A673 (cell line): ENCODE measurements at regions not wholly inside any gene's neighbourhood (a gene's known extent, or its start where the extent isn't known, plus 50 kb on each side); places are given as distances from the start of the nearest gene placed in this dataset.
"Not testable (repeated sequence)": the region's sequence is repeated elsewhere in the genome, so short reads cannot be mapped to it uniquely, and the experiment has no call there.

Source experiments
- EZH2 ChIP-seq: fragments of 200-600 bp; sonication (generic); IDR thresholded peaks from 2 replicates; pipeline ENCODE4 v1.6.1; 2017; ENCODE audit warnings: borderline replicate concordance, low read depth, mild to moderate bottlenecking, mixed read lengths, antibody characterized with exemption, low read length; ENCODE audit not compliant: poor library complexity, severe bottlenecking
- TF ChIP-seq, protein P1 (sequence below): fragments of 300-800, 200-600 bp; sonication (generic); conservative IDR thresholded peaks from 2 replicates; pipeline ENCODE4 v1.5.1; 2017; ENCODE audit warnings: low read depth, mild to moderate bottlenecking, antibody characterized with exemption, low read length, moderate library complexity, mixed read lengths

DNA sequence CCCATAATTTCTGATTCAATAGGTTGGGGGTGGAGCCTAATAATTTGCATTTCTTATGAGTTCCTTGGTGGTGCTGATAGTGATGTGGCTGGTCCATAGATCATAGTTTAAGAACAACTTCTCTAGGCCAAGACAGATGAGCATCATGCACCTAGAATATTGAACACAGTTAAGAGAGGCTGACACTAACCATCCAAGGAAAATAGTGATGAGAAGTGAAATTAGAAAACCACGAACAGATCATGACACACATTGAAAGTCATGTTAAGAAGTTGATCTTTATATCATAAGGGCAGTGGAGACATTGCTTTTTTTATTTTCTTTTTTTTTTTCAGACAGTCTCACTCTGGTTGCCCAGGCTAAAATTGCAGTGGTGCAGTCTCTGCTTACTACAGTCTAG is 205.8 kb downstream of the UBE2NL start:
- TF ChIP-seq, protein P1, sequence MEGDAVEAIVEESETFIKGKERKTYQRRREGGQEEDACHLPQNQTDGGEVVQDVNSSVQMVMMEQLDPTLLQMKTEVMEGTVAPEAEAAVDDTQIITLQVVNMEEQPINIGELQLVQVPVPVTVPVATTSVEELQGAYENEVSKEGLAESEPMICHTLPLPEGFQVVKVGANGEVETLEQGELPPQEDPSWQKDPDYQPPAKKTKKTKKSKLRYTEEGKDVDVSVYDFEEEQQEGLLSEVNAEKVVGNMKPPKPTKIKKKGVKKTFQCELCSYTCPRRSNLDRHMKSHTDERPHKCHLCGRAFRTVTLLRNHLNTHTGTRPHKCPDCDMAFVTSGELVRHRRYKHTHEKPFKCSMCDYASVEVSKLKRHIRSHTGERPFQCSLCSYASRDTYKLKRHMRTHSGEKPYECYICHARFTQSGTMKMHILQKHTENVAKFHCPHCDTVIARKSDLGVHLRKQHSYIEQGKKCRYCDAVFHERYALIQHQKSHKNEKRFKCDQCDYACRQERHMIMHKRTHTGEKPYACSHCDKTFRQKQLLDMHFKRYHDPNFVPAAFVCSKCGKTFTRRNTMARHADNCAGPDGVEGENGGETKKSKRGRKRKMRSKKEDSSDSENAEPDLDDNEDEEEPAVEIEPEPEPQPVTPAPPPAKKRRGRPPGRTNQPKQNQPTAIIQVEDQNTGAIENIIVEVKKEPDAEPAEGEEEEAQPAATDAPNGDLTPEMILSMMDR, result not testable (repeated sequence)
- TF ChIP-seq EZH2, result not testable (repeated sequence)
